Adrenal gland (tissue), 9 donors: ENCODE measurements at regions not wholly inside any gene's neighbourhood (a gene's known extent, or its start where the extent isn't known, plus 50 kb on each side); places are given as distances from the start of the nearest gene placed in this dataset.

Experiments
- DNase-seq, 7 donors: peaks; one replicate each; pipeline ENCODE4 v3.0.0-alpha.2; 2019 to 2020
- H3K27ac ChIP-seq, 5 donors: fragments of 200-600 bp; sonication (generic) in 4 of 5; 1 replicate in 3 of 5; 2 replicates in 2 of 5; pipeline versions ENCODE4 v1.5.1 to v1.8.0; 2016 to 2020; ENCODE audit warnings: mild to moderate bottlenecking in 1 of 5
- H3K27me3 ChIP-seq: fragments of 200-600 bp; 2 replicates; pipeline ENCODE4 v1.8.0; 2021
- H3K36me3 ChIP-seq, 2 donors: fragments of 200-600 bp; replicated peaks in 1 of 2; 1 replicate in 1 of 2; 2 replicates in 1 of 2; pipeline versions ENCODE4 v1.5.1 to v1.8.0; 2018 to 2022
- H3K4me1 ChIP-seq, 2 donors: fragments of 200-600 bp; replicated peaks in 1 of 2; 1 replicate in 1 of 2; 2 replicates in 1 of 2; pipeline versions ENCODE4 v1.5.1 to v1.8.0; 2018 to 2021
- H3K4me3 ChIP-seq, 4 donors: fragments of 200-600 bp; sonication (generic) in 3 of 4; one replicate each; pipeline ENCODE4 v1.5.1; 2016 to 2018
- H3K9me3 ChIP-seq, 3 donors: fragments of 200-600 bp; sonication (generic) in 1 of 3; replicated peaks in 1 of 3; 1 replicate in 2 of 3; 2 replicates in 1 of 3; pipeline versions ENCODE4 v1.5.1 to v1.8.0; 2016 to 2021
- POLR2A ChIP-seq, 2 donors: fragments of 450-650 bp; IDR thresholded peaks; one replicate each; pipeline ENCODE4 v1.6.1; 2017; ENCODE audit warnings: antibody characterized with exemption in 2 of 2, mild to moderate bottlenecking in 2 of 2, moderate library complexity in 1 of 2
- WGBS, 4 donors: extraction: QIAGEN DNeasy Blood & Tissue Kit in 2 of 4; methylation state at CpG; one replicate each; pipeline versions ENCODE4 v1.1.5 to v1.1.7; 2013 to 2017; 5-methylcytosine and 5-hydroxymethylcytosine counted together
- intact Hi-C, 2 donors: fragments of 100-400 bp; cut with DNase I; formaldehyde crosslinking; loops; one replicate each; pipeline versions ENCODE4 v1.14.1 to v1.15.0; 2022 to 2023
- TF ChIP-seq, protein P1 (sequence below), 6 experiments: fragments of 450-650 bp in 4 of 6; fragments of 200-600 bp in 2 of 6; sonication (generic) in 1 of 6; IDR thresholded peaks; 1 replicate in 5 of 6; 2 replicates in 1 of 6; pipeline versions ENCODE4 v1.5.1 to v1.8.0; 2016 to 2021; ENCODE audit warnings: antibody characterized with exemption in 6 of 6, mild to moderate bottlenecking in 2 of 6, moderate library complexity in 1 of 6
- donor health status: healthy with polysubstance abuse.
- donor health status: Bipolar disorder and iron deficiency.
- donor health status: DM: yes; HTN: yes; CAD: no.
- donor health status: DM: no; HTN: no; CAD: no.
- donor health status: DM: no; HTN: no; CAD: no.

DNA sequence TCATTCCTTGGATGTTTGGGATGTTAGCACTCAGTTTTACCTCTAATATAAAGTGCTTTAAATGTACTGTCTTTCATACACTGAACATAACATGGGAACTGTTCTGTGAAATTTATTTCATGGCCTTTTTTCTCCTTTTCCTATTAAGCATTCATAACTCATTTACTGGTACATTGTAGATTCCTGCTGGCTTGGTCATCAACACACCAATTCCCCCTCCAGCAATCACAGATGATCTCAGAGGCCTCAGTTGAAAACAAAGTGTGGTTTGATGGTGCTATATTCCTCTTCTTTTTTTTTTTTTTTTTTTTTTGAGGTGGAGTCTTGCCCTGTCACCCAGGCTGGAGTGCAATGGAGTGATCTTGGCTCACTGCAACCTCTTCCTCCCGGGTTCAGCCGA, 61.9 kb upstream of the FAM47B start:
- 83 to 95% (median 87%) methylated on average over 2 of the region's 2 CpGs for WGBS, 4 donors

DNA sequence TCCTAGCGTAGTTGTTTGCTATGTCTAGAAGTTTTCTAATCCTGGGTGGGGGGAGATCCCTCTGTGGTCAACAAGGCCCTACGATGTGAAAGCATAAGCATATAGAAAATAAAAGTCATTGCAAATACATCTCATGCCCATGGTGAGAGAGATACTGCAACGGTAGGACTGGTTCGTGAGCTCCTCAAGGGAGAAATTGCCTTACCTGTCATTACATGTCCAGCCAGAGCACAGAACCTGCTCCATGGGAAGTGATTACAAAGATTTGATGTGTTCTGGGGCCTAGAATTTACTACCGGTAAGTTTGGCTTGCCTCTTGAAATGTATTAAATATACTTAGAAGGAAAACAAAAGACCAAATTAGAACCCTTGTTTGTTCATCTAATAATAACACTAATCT, 60.9 kb upstream of the FAM47B start:
- Histone ChIP-seq H3K9me3 (no peaks in the 10 kb centered on the region), H3K27me3 (no peaks in the 10 kb centered on the region), H3K27ac (no peak overlapping the region), H3K4me3 (no peak overlapping the region), H3K36me3 (no peaks in the 10 kb centered on the region), H3K4me1 (no peaks in the 10 kb centered on the region)
- TF ChIP-seq, protein P1, sequence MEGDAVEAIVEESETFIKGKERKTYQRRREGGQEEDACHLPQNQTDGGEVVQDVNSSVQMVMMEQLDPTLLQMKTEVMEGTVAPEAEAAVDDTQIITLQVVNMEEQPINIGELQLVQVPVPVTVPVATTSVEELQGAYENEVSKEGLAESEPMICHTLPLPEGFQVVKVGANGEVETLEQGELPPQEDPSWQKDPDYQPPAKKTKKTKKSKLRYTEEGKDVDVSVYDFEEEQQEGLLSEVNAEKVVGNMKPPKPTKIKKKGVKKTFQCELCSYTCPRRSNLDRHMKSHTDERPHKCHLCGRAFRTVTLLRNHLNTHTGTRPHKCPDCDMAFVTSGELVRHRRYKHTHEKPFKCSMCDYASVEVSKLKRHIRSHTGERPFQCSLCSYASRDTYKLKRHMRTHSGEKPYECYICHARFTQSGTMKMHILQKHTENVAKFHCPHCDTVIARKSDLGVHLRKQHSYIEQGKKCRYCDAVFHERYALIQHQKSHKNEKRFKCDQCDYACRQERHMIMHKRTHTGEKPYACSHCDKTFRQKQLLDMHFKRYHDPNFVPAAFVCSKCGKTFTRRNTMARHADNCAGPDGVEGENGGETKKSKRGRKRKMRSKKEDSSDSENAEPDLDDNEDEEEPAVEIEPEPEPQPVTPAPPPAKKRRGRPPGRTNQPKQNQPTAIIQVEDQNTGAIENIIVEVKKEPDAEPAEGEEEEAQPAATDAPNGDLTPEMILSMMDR (IDR thresholded peaks at IDR 0.05): no peak
- no peak for TF ChIP-seq POLR2A (IDR thresholded peaks at IDR 0.05)
- 84 to 91% (median 87%) methylated on average over 5 of the region's 5 CpGs for WGBS, 4 donors
- no peak for DNase-seq
- intact Hi-C loops: no loop called here

More for the DNA sequence above, 61.9 kb upstream of the FAM47B start:
- Histone ChIP-seq H3K4me1 (no peaks in the 10 kb centered on the region), H3K4me3 (no peak overlapping the region), H3K9me3 (no peaks in the 10 kb centered on the region), H3K36me3 (no peaks in the 10 kb centered on the region), H3K27ac (no peak overlapping the region), H3K27me3 (no peaks in the 10 kb centered on the region)
- no peak for DNase-seq
- intact Hi-C loops: no loop called here
- TF ChIP-seq, protein P1 (IDR thresholded peaks at IDR 0.05): no peak
- TF ChIP-seq POLR2A (IDR thresholded peaks at IDR 0.05): no peak

DNA sequence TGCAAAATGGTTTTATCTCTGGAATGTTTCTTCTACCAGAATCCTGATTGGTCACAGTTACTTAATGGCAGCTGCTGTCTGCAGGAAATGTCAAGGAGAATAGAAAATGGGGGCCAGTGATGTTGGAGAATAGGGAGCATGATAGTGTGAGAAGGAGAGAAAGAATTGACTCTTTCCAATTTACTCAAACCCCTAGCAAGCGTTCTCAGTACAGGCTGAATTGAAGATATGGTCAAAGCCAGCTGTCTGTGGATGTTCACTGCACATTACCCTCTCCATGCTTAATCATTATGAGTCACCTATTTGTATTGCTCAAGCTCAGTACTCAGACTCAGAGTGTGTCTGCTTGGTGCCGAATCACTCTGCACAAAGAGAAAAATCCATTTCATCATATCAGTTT, 57.8 kb upstream of the FAM47B start:
- Histone ChIP-seq H3K4me3 (no peak overlapping the region), H3K9me3 (no peaks in the 10 kb centered on the region), H3K27me3 (no peaks in the 10 kb centered on the region), H3K36me3 (no peaks in the 10 kb centered on the region), H3K4me1 (no peaks in the 10 kb centered on the region), H3K27ac (no peak overlapping the region)
- TF ChIP-seq POLR2A (IDR thresholded peaks at IDR 0.05): no peak
- TF ChIP-seq, protein P1 (IDR thresholded peaks at IDR 0.05): no peak
- intact Hi-C loops: no loop called here
- DNase-seq: peak in 6 of 7 donors; percentile 16 to 45 (median 26)
- 28 to 46% (median 34%) methylated on average over 2 of the region's 2 CpGs for WGBS, 4 donors

DNA sequence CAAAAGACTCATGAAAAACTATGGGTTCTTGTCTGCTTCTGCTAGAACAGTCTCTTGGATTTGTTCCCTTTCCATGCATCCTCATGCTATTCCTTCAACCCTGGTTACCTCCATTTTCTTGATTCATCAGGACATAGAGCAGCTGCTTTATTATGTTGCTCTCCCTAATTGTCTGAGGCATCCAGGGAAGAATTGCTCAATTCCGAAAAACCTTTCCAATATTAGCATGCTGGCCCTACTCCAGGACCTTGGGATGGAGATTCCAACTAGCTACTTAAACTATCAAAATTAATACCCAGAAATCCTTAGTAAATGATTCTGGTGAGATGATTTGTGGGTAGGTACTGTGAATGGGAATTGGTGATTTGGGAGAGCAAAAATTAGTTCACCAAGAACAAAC, 56.6 kb upstream of the FAM47B start:
- Histone ChIP-seq H3K9me3 (no peaks in the 10 kb centered on the region), H3K4me3 (no peak overlapping the region), H3K36me3 (no peaks in the 10 kb centered on the region), H3K4me1 (no peaks in the 10 kb centered on the region), H3K27me3 (no peaks in the 10 kb centered on the region), H3K27ac (no peak overlapping the region)
- DNase-seq: peak in 3 of 7 donors; percentile 11 to 22 (median 12)
- intact Hi-C loops: no loop called here
- no peak for TF ChIP-seq POLR2A (IDR thresholded peaks at IDR 0.05)
- TF ChIP-seq, protein P1 (IDR thresholded peaks at IDR 0.05): no peak
- WGBS, 4 donors: 29 to 73% (median 48%) methylated on average over 1 of the region's 1 CpG
